ENCODE measurements at regions not wholly inside any gene's neighbourhood (a gene's known extent, or its start where the extent isn't known, plus 50 kb on each side); places are given as distances from the start of the nearest gene placed in this dataset.

- Mint-ChIP-seq H3K9me3 (ENCODE audit: insufficient read depth) (no peaks in the 10 kb centered on the region), H3K4me1 (peaks cover 11% of the 10 kb centered on the region), H3K27me3 (peaks cover 14% of the 10 kb centered on the region), H3K4me3 (no peak overlapping the region), H3K27ac (no peak overlapping the region)
- no peaks in the 10 kb centered on the region for H3K79me2 ChIP-seq (ENCODE audit: control insufficient read depth, insufficient read depth, low read length)
- H3K4me2 ChIP-seq (replicated peaks; ENCODE audit: low read depth, low read length, poor library complexity, severe bottlenecking) = no peak overlapping the region
- ChIA-PET CTCF (no interaction called here), POLR2A (no interaction called here)
- peaks cover 0 to 12% of the 10 kb centered on the region in 2 donors for H3K4me1 ChIP-seq (ENCODE audit: control insufficient read depth in 2 of 2, insufficient read depth in 2 of 2, low read length in 2 of 2)
- H3K27me3 ChIP-seq (replicated peaks in 1 of 4; ENCODE audit: control extremely low read depth in 1 of 4, control insufficient read depth in 3 of 4, insufficient read depth in 4 of 4, low read length in 3 of 4) = peaks cover 0 to 3% (median 2%) of the 10 kb centered on the region in 4 experiments
- no peak overlapping the region for H3K9ac ChIP-seq (ENCODE audit: low read length)
- no peak overlapping the region for H3K27ac ChIP-seq (ENCODE audit: low read length in 2 of 2)
- no peak overlapping the region for H3K4me3 ChIP-seq (ENCODE audit: control extremely low read depth in 1 of 5, extremely low read depth in 1 of 5, insufficient read depth in 1 of 5, low read depth in 2 of 5, low read length in 4 of 5)
- DNase-seq (peak; percentile 29), ATAC-seq (ENCODE audit: low read depth) (peak; percentile 47)
- H4K20me1 ChIP-seq (ENCODE audit: control insufficient read depth, insufficient read depth, low read length, poor library complexity, severe bottlenecking) = no peaks in the 10 kb centered on the region
- intact Hi-C loops (cut with micrococcal nuclease) = no loop called here
- no peaks in the 10 kb centered on the region for H3K9me3 ChIP-seq (ENCODE audit: control extremely low read depth in 1 of 3, control insufficient read depth in 2 of 3, insufficient read depth in 1 of 3, low read length in 2 of 3)
- no CpG with 5 or more reads among the region's 5 CpGs for WGBS (ENCODE audit: insufficient coverage)
- TF ChIP-seq EZH2 (IDR thresholded peaks at IDR 0.05; ENCODE audit: borderline replicate concordance, insufficient read depth, low read depth, low read length, poor library complexity, severe bottlenecking) = no peak
- TF ChIP-seq, protein P1, sequence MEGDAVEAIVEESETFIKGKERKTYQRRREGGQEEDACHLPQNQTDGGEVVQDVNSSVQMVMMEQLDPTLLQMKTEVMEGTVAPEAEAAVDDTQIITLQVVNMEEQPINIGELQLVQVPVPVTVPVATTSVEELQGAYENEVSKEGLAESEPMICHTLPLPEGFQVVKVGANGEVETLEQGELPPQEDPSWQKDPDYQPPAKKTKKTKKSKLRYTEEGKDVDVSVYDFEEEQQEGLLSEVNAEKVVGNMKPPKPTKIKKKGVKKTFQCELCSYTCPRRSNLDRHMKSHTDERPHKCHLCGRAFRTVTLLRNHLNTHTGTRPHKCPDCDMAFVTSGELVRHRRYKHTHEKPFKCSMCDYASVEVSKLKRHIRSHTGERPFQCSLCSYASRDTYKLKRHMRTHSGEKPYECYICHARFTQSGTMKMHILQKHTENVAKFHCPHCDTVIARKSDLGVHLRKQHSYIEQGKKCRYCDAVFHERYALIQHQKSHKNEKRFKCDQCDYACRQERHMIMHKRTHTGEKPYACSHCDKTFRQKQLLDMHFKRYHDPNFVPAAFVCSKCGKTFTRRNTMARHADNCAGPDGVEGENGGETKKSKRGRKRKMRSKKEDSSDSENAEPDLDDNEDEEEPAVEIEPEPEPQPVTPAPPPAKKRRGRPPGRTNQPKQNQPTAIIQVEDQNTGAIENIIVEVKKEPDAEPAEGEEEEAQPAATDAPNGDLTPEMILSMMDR (IDR thresholded peaks at IDR 0.05) = no peak
- H2AFZ ChIP-seq (ENCODE audit: insufficient read depth, low read depth, low read length, poor library complexity, severe bottlenecking) = no peak overlapping the region
- H3K36me3 ChIP-seq (replicated peaks in 1 of 2; ENCODE audit: control extremely low read depth in 1 of 2, control insufficient read depth in 1 of 2, extremely low read depth in 1 of 2, insufficient read depth in 2 of 2, low read length in 1 of 2) = no peaks in the 10 kb centered on the region
Measured at GRCh38 chr1:57986432-57986831, 560.1 kb downstream of the OMA1 start.

- no peaks in the 10 kb centered on the region for H3K9me3 Mint-ChIP-seq (ENCODE audit: insufficient read depth)
- H3K4me1 Mint-ChIP-seq = peaks cover 11% of the 10 kb centered on the region
- H3K27ac Mint-ChIP-seq = no peak overlapping the region
- Histone ChIP-seq H3K4me3 (ENCODE audit: control extremely low read depth in 1 of 5, extremely low read depth in 1 of 5, insufficient read depth in 1 of 5, low read depth in 2 of 5, low read length in 4 of 5) (no peak overlapping the region), H2AFZ (ENCODE audit: insufficient read depth, low read depth, low read length, poor library complexity, severe bottlenecking) (no peak overlapping the region), H3K4me2 (replicated peaks; ENCODE audit: low read depth, low read length, poor library complexity, severe bottlenecking) (no peak overlapping the region), H3K36me3 (replicated peaks in 1 of 2; ENCODE audit: control extremely low read depth in 1 of 2, control insufficient read depth in 1 of 2, extremely low read depth in 1 of 2, insufficient read depth in 2 of 2, low read length in 1 of 2) (no peaks in the 10 kb centered on the region), H3K27me3 (replicated peaks in 1 of 4; ENCODE audit: control extremely low read depth in 1 of 4, control insufficient read depth in 3 of 4, insufficient read depth in 4 of 4, low read length in 3 of 4) (peaks cover 0 to 3% (median 2%) of the 10 kb centered on the region in 4 experiments), H3K4me1 (ENCODE audit: control insufficient read depth in 2 of 2, insufficient read depth in 2 of 2, low read length in 2 of 2) (peaks cover 0 to 12% of the 10 kb centered on the region in 2 donors), H3K9me3 (ENCODE audit: control extremely low read depth in 1 of 3, control insufficient read depth in 2 of 3, insufficient read depth in 1 of 3, low read length in 2 of 3) (no peaks in the 10 kb centered on the region), H3K79me2 (ENCODE audit: control insufficient read depth, insufficient read depth, low read length) (no peaks in the 10 kb centered on the region), H3K27ac (ENCODE audit: low read length in 2 of 2) (no peak overlapping the region), H4K20me1 (ENCODE audit: control insufficient read depth, insufficient read depth, low read length, poor library complexity, severe bottlenecking) (no peaks in the 10 kb centered on the region), H3K9ac (ENCODE audit: low read length) (no peak overlapping the region)
- peaks cover 19% of the 10 kb centered on the region for H3K27me3 Mint-ChIP-seq
- DNase-seq (no peak), ATAC-seq (ENCODE audit: low read depth) (no peak)
- POLR2A ChIA-PET = no interaction called here
- intact Hi-C loops (cut with micrococcal nuclease) = no loop called here
- TF ChIP-seq, protein P1 (IDR thresholded peaks at IDR 0.05) = no peak
- TF ChIP-seq EZH2 (IDR thresholded peaks at IDR 0.05; ENCODE audit: borderline replicate concordance, insufficient read depth, low read depth, low read length, poor library complexity, severe bottlenecking) = no peak
- CTCF ChIA-PET = no interaction called here
- no peak overlapping the region for H3K4me3 Mint-ChIP-seq
Measured at GRCh38 chr1:57984277-57984676, 560.4 kb upstream of the DAB1 start.
